Breast epithelium (tissue), 4 donors: ENCODE measurements at regions not wholly inside any gene's neighbourhood (a gene's known extent, or its start where the extent isn't known, plus 50 kb on each side); places are given as distances from the start of the nearest gene placed in this dataset.

Experiments used
- DNase-seq, 2 donors: peaks; one replicate each; pipeline ENCODE4 v3.0.0-alpha.2; 2019; ENCODE audit warnings: low spot score in 2 of 2
- H3K27ac ChIP-seq, 2 donors: fragments of 200-600 bp; sonication (generic) in 1 of 2; one replicate each; pipeline ENCODE4 v1.5.1; 2016 to 2019; ENCODE audit warnings: mild to moderate bottlenecking in 1 of 2
- H3K27me3 ChIP-seq, 2 donors: fragments of 200-600 bp; sonication (generic) in 1 of 2; one replicate each; pipeline versions ENCODE4 v1.5.1 to v1.6.0; 2017 to 2019; ENCODE audit warnings: control low read depth in 1 of 2, mild to moderate bottlenecking in 1 of 2
- H3K36me3 ChIP-seq: fragments of 200-600 bp; one replicate; pipeline ENCODE4 v1.5.1; 2019
- H3K4me1 ChIP-seq, 2 donors: fragments of 200-600 bp; sonication (generic); one replicate each; pipeline ENCODE4 v1.5.1; 2016 to 2019; ENCODE audit warnings: control low read depth in 1 of 2
- H3K4me3 ChIP-seq, 3 donors: fragments of 200-600 bp; sonication (generic); 1 replicate in 2 of 3; 2 replicates in 1 of 3; pipeline ENCODE4 v1.5.1; 2016 to 2019; ENCODE audit warnings: mild to moderate bottlenecking in 3 of 3, moderate library complexity in 2 of 3
- H3K9me3 ChIP-seq, 2 donors: fragments of 200-600 bp; sonication (generic) in 1 of 2; one replicate each; pipeline ENCODE4 v1.5.1; 2016 to 2019; ENCODE audit warnings: control low read depth in 1 of 2
- POLR2A ChIP-seq: fragments of 450-650 bp; IDR thresholded peaks from one replicate; pipeline ENCODE4 v1.6.1; 2016; ENCODE audit warnings: antibody characterized with exemption, mild to moderate bottlenecking, moderate library complexity
- POLR2AphosphoS5 ChIP-seq, 3 donors: sonication (generic); formaldehyde crosslinking; IDR thresholded peaks; one replicate each; pipeline ENCODE4 v1.6.1; 2017; ENCODE audit warnings: antibody characterized with exemption in 3 of 3
- intact Hi-C: fragments of 100-400 bp; cut with DNase I; formaldehyde crosslinking; loops from one replicate; pipeline ENCODE4 v1.15.1; 2023; ENCODE audit warnings: low total_unique reads
- TF ChIP-seq, protein P1 (sequence below), 3 donors: fragments of 450-650 bp; IDR thresholded peaks; one replicate each; pipeline ENCODE4 v1.5.1; 2016 to 2017; ENCODE audit warnings: antibody characterized with exemption in 3 of 3, mild to moderate bottlenecking in 3 of 3, moderate library complexity in 3 of 3

DNA sequence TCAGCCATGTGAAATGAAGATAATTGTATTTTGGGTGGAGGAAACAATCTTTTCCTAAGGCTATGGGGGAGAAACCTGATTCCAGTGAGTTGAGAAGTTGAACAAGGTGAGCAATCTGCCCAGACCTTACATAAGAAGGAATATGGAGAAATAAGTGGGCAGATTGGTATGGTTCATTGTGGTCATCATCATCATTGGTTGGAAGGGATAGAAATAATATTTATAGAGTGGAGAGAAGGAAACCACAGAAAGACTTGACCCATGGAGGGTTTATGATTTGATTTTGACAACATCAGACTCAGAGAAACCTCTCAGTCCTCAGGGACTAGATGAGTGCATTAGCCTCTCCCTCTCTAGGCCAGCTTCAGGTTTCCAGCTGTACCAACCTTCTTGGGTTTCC is 177.9 kb upstream of the NEIL3 start:
- Histone ChIP-seq H3K4me3 (no peak overlapping the region), H3K27ac (no peak overlapping the region), H3K27me3 (no peaks in the 10 kb centered on the region), H3K4me1 (no peaks in the 10 kb centered on the region), H3K9me3 (peaks cover 6 to 15% of the 10 kb centered on the region in 2 donors), H3K36me3 (no peaks in the 10 kb centered on the region)
- intact Hi-C loops: no loop called here
- no peak for TF ChIP-seq POLR2A
- TF ChIP-seq POLR2AphosphoS5 (IDR thresholded peaks at IDR 0.05): no peak
- TF ChIP-seq, protein P1, sequence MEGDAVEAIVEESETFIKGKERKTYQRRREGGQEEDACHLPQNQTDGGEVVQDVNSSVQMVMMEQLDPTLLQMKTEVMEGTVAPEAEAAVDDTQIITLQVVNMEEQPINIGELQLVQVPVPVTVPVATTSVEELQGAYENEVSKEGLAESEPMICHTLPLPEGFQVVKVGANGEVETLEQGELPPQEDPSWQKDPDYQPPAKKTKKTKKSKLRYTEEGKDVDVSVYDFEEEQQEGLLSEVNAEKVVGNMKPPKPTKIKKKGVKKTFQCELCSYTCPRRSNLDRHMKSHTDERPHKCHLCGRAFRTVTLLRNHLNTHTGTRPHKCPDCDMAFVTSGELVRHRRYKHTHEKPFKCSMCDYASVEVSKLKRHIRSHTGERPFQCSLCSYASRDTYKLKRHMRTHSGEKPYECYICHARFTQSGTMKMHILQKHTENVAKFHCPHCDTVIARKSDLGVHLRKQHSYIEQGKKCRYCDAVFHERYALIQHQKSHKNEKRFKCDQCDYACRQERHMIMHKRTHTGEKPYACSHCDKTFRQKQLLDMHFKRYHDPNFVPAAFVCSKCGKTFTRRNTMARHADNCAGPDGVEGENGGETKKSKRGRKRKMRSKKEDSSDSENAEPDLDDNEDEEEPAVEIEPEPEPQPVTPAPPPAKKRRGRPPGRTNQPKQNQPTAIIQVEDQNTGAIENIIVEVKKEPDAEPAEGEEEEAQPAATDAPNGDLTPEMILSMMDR (IDR thresholded peaks at IDR 0.05): no peak
- no peak for DNase-seq

DNA sequence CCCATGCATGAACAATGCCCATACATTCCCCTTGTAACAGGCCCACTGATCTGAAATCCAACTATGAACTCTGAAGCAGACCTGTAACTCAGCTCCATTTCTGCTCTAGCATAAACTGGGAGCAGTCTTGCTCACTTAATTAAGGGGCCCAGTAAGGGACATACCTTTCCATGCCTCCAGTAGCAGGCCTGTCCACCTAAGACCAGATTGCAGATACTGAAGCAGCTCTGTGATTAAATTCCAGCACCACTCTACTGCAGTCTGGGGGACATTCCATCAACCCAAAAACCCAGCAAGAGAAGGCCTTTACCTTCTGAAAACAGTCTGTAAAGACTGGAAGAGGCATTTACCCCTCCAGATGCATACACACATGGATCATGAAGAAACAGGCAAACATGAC is 162.0 kb upstream of the NEIL3 start:
- H3K27me3 ChIP-seq: no peaks in the 10 kb centered on the region
- H3K36me3 ChIP-seq: no peaks in the 10 kb centered on the region
- H3K9me3 ChIP-seq: peaks cover 0 to 2% of the 10 kb centered on the region in 2 donors
- DNase-seq: no peak
- intact Hi-C loops: no loop called here
- no peaks in the 10 kb centered on the region for H3K4me1 ChIP-seq
- TF ChIP-seq, protein P1 (IDR thresholded peaks at IDR 0.05): no peak
- TF ChIP-seq POLR2AphosphoS5 (IDR thresholded peaks at IDR 0.05) (no peak), POLR2A (no peak)
- H3K27ac ChIP-seq: no peak overlapping the region
- no peak overlapping the region for H3K4me3 ChIP-seq

DNA sequence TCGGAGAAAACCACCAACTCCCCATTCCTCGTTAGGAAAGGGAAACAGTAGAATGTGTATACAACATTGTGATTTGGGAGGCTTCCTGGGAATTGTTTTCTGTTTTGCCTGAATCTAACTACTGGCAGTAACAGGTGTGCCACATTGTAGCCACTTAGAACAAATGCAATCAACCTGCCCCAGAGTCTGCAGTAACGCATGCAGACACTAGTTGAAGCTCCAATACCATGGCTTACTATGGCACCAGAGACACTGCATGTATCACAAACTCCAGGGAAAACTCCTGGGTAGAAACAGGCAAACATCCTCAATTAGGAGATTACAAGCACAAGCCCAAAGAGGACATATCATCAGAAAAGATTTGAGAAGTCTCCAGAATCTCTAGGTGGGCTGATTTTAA is 154.2 kb upstream of the NEIL3 start:
- TF ChIP-seq POLR2AphosphoS5 (IDR thresholded peaks at IDR 0.05): no peak
- no peak for TF ChIP-seq POLR2A
- TF ChIP-seq, protein P1 (IDR thresholded peaks at IDR 0.05): no peak
- Histone ChIP-seq H3K4me1 (no peaks in the 10 kb centered on the region), H3K27ac (no peak overlapping the region), H3K27me3 (no peaks in the 10 kb centered on the region), H3K9me3 (peaks cover 0 to 3% of the 10 kb centered on the region in 2 donors), H3K4me3 (no peak overlapping the region), H3K36me3 (no peaks in the 10 kb centered on the region)
- DNase-seq: no peak
- intact Hi-C loops: no loop called here

DNA sequence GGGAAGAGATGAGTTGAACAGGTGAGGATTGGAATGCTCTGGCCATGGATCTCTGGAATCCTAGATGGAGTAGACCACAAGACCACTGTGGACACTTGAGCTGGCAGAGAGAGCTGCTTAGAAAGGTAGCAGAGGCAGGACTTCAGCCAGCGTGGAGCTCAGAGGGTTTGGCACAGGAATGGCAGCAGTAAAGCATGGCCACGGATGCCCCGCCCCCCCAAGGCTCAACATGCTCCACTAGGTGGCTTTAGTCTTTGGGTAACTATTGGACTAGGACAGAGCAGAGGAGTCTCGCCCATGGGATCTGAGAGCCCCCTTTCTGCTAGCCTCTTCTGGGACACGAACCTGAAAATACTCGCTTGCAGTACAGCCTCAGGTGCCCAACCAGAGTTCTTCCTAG is 150.1 kb upstream of the NEIL3 start:
- Histone ChIP-seq H3K27me3 (no peaks in the 10 kb centered on the region), H3K36me3 (no peaks in the 10 kb centered on the region), H3K27ac (no peak overlapping the region), H3K4me3 (no peak overlapping the region), H3K9me3 (no peaks in the 10 kb centered on the region), H3K4me1 (no peaks in the 10 kb centered on the region)
- intact Hi-C loops: no loop called here
- TF ChIP-seq, protein P1 (IDR thresholded peaks at IDR 0.05): no peak
- no peak for TF ChIP-seq POLR2AphosphoS5 (IDR thresholded peaks at IDR 0.05)
- no peak for TF ChIP-seq POLR2A
- DNase-seq: no peak

DNA sequence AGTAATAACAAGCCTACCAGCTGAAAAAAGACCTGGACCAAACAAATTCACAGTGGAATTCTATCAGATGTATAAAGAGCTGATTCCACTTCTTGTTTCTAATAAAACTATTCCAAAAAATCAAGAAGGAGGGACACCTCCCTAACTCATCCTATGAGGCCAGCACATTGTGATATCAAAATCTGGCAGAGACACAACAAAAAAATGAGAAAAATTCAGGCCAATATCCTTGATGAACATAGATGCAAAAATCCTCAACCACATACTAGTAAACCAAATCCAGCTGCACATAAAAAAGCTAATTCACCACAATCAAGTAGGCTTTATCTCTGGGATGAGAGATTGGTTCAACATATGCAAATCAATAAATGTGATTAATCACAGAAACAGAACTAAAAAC is 147.9 kb upstream of the NEIL3 start:
- H3K4me1 ChIP-seq: no peaks in the 10 kb centered on the region
- no peaks in the 10 kb centered on the region for H3K27me3 ChIP-seq
- no peak overlapping the region for H3K27ac ChIP-seq
- no peak for TF ChIP-seq POLR2AphosphoS5 (IDR thresholded peaks at IDR 0.05)
- no peak for DNase-seq
- H3K4me3 ChIP-seq: no peak overlapping the region
- intact Hi-C loops: no loop called here
- no peaks in the 10 kb centered on the region for H3K36me3 ChIP-seq
- H3K9me3 ChIP-seq: no peaks in the 10 kb centered on the region

DNA sequence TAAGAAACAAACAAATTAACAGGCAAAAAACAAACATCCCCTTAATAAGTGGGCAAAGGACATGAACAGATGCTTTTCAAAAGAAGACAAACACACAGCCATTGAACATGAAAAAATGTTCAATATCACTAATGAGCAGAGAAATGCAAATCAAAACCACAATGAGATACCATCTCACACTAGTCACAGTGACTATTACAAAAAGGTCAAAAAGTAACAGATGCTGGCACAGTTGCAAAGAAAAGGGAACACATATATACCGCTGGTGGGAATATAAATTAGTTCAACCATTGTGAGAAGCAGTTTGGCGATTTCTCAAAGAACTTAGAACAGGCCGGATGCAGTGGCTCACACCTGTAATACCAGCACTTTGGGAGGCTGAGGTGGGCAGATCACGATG is 146.1 kb upstream of the NEIL3 start:
- intact Hi-C loops: no loop called here
- no peaks in the 10 kb centered on the region for H3K4me1 ChIP-seq
- no peak for TF ChIP-seq POLR2AphosphoS5 (IDR thresholded peaks at IDR 0.05)
- TF ChIP-seq, protein P1 (IDR thresholded peaks at IDR 0.05): no peak
- no peak for TF ChIP-seq POLR2A
- no peaks in the 10 kb centered on the region for H3K36me3 ChIP-seq
- no peaks in the 10 kb centered on the region for H3K9me3 ChIP-seq
- no peaks in the 10 kb centered on the region for H3K27me3 ChIP-seq
- H3K4me3 ChIP-seq: no peak overlapping the region
- DNase-seq: no peak
- H3K27ac ChIP-seq: no peak overlapping the region
